HepG2 (cell line): ENCODE measurements at regions not wholly inside any gene's neighbourhood (a gene's known extent, or its start where the extent isn't known, plus 50 kb on each side); places are given as distances from the start of the nearest gene placed in this dataset.

Experiments used
- ATAC-seq: fragments of 200-7000 bp; cut with Tn5 transposase; 3 replicates; pipeline ENCODE4 v1.9.1; 2020; ENCODE audit warnings: mild to moderate bottlenecking, moderate library complexity
- BruUV-seq: library from RNA; stranded (reverse); fragments of 400-500 nt; replicated peaks from 2 replicates; lab custom pipeline; 2021; lab: Mats Ljungman, UMichigan
- CTCF ChIA-PET: fragments of 300-600 bp; formaldehyde crosslinking; extraction: SDS; loops from one replicate; lab custom pipeline; 2021; ENCODE audit warnings: low total read pairs, inconsistent platforms, low intra/inter-chr PET ratio; lab: Yijun Ruan, JAX
- POLR2A ChIA-PET: fragments of 350-600 bp; sonication (Branson Sonifier 250); formaldehyde crosslinking; loops from one replicate; lab custom pipeline; 2020; ENCODE audit warnings: antibody characterized with exemption, inconsistent platforms; lab: Yijun Ruan, JAX
- DNase-seq: peaks from one replicate; pipeline ENCODE4 v3.0.0-alpha.2; 2015; ENCODE audit warnings: low spot score
- FAIRE-seq: peaks from 3 replicates; lab custom pipeline; 2011; peaks lifted over from hg19 to GRCh38; lab: Jason Lieb, UNC
- H2AFZ ChIP-seq: one replicate; pipeline ENCODE4 v1.6.1; 2011; ENCODE audit warnings: low read length, inconsistent platforms
- H3K27ac ChIP-seq: fragments of 300-600 bp; 3 replicates; pipeline ENCODE4 v1.8.0; 2011; ENCODE audit warnings: mixed run types, mild to moderate bottlenecking, mixed read lengths, low read length, inconsistent platforms; ENCODE audit not compliant: insufficient read depth; ENCODE audit errors: extremely low read length
- H3K27me3 ChIP-seq, 2 experiments: fragments of 200-600 bp in 1 of 2; 2 replicates in 1 of 2; 3 replicates in 1 of 2; pipeline versions ENCODE4 v1.6.0 to v1.8.0; 2011; ENCODE audit warnings: low read length in 2 of 2, mild to moderate bottlenecking in 2 of 2, moderate library complexity in 2 of 2, inconsistent platforms in 1 of 2; ENCODE audit not compliant: insufficient read depth in 2 of 2, control insufficient read depth in 1 of 2
- H3K36me3 ChIP-seq, 2 experiments: fragments of 200-600 bp in 1 of 2; replicated peaks in 1 of 2; 2 replicates in 1 of 2; 3 replicates in 1 of 2; pipeline versions ENCODE4 v1.5.1 to v1.8.0; 2011; ENCODE audit warnings: low read length in 2 of 2, inconsistent platforms in 1 of 2; ENCODE audit not compliant: insufficient read depth in 2 of 2, control insufficient read depth in 1 of 2
- H3K4me1 ChIP-seq: 2 replicates; pipeline ENCODE4 v1.5.1; 2012; ENCODE audit warnings: low read length, inconsistent platforms; ENCODE audit not compliant: insufficient read depth
- H3K4me2 ChIP-seq: 2 replicates; pipeline ENCODE4 v1.6.0; 2011; ENCODE audit warnings: low read depth, low read length, inconsistent platforms
- H3K4me3 ChIP-seq, 3 experiments: fragments of 200-600 bp in 1 of 3; sonication (generic), shearing (Covaris generic) in 1 of 3; replicated peaks in 1 of 3; 2 replicates each; pipeline ENCODE4 v1.5.1; 2011 to 2016; ENCODE audit warnings: low read length in 3 of 3, inconsistent platforms in 2 of 3, low read depth in 2 of 3, mild to moderate bottlenecking in 2 of 3, control low read depth in 1 of 3, mixed read lengths in 1 of 3; ENCODE audit not compliant: insufficient read depth in 1 of 3
- H3K79me2 ChIP-seq: one replicate; pipeline ENCODE4 v1.6.1; 2011; ENCODE audit warnings: low read length, inconsistent platforms; ENCODE audit not compliant: insufficient read depth
- H3K9ac ChIP-seq: 2 replicates; pipeline ENCODE4 v1.6.0; 2011; ENCODE audit warnings: mild to moderate bottlenecking, low read depth, low read length, inconsistent platforms; ENCODE audit not compliant: insufficient read depth
- H3K9me3 ChIP-seq: 2 replicates; pipeline ENCODE4 v1.5.1; 2012; ENCODE audit warnings: mild to moderate bottlenecking, low read length
- H4K20me1 ChIP-seq: 2 replicates; pipeline ENCODE4 v1.6.0; 2011; ENCODE audit warnings: inconsistent platforms, mild to moderate bottlenecking, low read length, moderate library complexity; ENCODE audit not compliant: insufficient read depth
- MTF1 ChIP-seq: sonication (generic); formaldehyde crosslinking; IDR thresholded peaks from 2 replicates; pipeline ENCODE4 v1.5.0; 2020; ENCODE audit warnings: missing genetic modification reagents
- RARA ChIP-seq: IDR thresholded peaks from 2 replicates; pipeline ENCODE4 v1.6.1; 2016; ENCODE audit warnings: missing genetic modification reagents, missing compliant biosample characterization
- ZNF570 ChIP-seq: sonication (generic); formaldehyde crosslinking; IDR thresholded peaks from 2 replicates; pipeline ENCODE4 v1.4.0; 2020; ENCODE audit warnings: mild to moderate bottlenecking, missing genetic modification reagents, borderline replicate concordance
- WGBS: methylation state at CpG from one replicate; pipeline ENCODE4 v1.1.6; 2017; ENCODE audit warnings: low lambda C conversion rate; 5-methylcytosine and 5-hydroxymethylcytosine counted together
- in situ Hi-C: cut with HindIII; loops from 2 replicates; pipeline ENCODE4 v1.10.0; 2017; ENCODE audit warnings: low pct_unique_long_range_greater_than_20kb; ENCODE audit not compliant: extremely low pct_ligation_motif_present
- intact Hi-C: fragments of 100-400 bp; cut with micrococcal nuclease; formaldehyde crosslinking; loops from one replicate; pipeline ENCODE4 v1.10.0; 2022; ENCODE audit not compliant: unreplicated experiment
- TF ChIP-seq, protein P1 (sequence below): sonication (generic); formaldehyde crosslinking; IDR thresholded peaks from 2 replicates; pipeline ENCODE4 v1.8.0; 2022; ENCODE audit warnings: missing genetic modification reagents, mild to moderate bottlenecking, inconsistent platforms, borderline replicate concordance
- TF ChIP-seq, protein P2 (sequence below): sonication (generic); formaldehyde crosslinking; IDR thresholded peaks from 2 replicates; pipeline ENCODE4 v1.4.0; 2020; ENCODE audit warnings: missing genetic modification reagents, borderline replicate concordance

DNA sequence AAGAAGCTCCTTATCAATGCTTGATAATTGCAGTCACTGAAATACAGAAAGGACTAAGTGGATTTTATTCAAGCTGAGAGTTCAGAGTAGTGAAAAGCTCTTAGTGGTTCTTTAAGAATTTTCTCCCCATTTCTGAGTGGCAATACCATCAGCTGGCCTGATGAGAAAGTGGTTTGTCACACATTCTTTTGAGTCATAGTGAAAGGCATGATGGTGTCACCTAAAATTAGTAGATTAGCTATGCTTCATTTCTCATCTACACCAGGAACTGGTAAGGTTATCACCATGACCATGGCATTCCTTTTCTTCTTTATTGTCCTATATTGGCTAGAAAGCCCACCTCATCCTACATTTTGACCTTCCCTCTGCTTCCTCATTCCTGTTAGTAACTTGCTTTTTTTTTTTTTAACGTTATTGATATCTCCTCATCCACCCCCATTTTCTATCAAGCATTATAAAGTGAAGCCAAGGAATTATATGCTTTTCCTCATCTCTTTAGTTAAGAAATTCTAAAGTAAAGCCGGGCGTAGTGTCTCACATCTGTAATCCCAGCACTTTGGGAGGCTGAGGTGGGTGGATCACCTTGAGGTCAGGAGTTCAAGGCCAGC lies 67.4 kb upstream of the LOC128125822 start:
- CTCF ChIA-PET: no interaction called here

More for the DNA sequence above, 67.4 kb upstream of the LOC128125822 start:
- Histone ChIP-seq H3K4me3 (no peak overlapping the region), H3K27me3 (no peaks in the 10 kb centered on the region), H3K36me3 (no peaks in the 10 kb centered on the region), H3K9ac (no peak overlapping the region), H3K4me1 (peaks cover 68% of the 10 kb centered on the region), H4K20me1 (no peaks in the 10 kb centered on the region), H3K79me2 (no peaks in the 10 kb centered on the region), H2AFZ (no peak overlapping the region), H3K27ac (no peak overlapping the region), H3K9me3 (no peaks in the 10 kb centered on the region), H3K4me2 (no peak overlapping the region)
- in situ Hi-C loops (no loop called here), intact Hi-C loops (no loop called here)
- FAIRE-seq (no peak), ATAC-seq (no peak), DNase-seq (no peak)
- WGBS: 88% methylated on average over 3 of the region's 3 CpGs
- no TSS peak for BruUV-seq
- POLR2A ChIA-PET: interaction anchor here (0.7 to 1.6 kb wide), 2 partner anchors 10 to 142 kb away, joined by 3 read pairs; no protein-coding TSS in a partner anchor
- TF ChIP-seq, protein P1, sequence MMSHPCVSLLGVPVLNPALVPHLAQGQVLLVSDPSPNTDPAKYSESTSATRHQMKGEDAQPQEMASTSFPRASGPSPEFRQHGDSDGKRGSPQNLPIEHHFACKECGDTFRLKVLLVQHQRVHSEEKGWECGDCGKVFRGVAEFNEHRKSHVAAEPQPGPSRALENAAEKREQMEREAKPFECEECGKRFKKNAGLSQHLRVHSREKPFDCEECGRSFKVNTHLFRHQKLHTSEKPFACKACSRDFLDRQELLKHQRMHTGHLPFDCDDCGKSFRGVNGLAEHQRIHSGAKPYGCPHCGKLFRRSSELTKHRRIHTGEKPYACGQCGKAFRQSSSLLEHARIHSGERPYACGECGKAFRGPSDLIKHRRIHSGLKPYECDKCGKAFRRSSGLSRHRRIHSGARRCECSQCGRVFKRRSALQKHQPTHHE (CRISPR knock-in tag): no peak
- no peak for TF ChIP-seq ZNF570 (CRISPR knock-in tag)
- peak; percentile 23; the same call in 1 of the 2 replicates for TF ChIP-seq RARA (CRISPR knock-in tag)
- TF ChIP-seq MTF1: no peak
- TF ChIP-seq, protein P2, sequence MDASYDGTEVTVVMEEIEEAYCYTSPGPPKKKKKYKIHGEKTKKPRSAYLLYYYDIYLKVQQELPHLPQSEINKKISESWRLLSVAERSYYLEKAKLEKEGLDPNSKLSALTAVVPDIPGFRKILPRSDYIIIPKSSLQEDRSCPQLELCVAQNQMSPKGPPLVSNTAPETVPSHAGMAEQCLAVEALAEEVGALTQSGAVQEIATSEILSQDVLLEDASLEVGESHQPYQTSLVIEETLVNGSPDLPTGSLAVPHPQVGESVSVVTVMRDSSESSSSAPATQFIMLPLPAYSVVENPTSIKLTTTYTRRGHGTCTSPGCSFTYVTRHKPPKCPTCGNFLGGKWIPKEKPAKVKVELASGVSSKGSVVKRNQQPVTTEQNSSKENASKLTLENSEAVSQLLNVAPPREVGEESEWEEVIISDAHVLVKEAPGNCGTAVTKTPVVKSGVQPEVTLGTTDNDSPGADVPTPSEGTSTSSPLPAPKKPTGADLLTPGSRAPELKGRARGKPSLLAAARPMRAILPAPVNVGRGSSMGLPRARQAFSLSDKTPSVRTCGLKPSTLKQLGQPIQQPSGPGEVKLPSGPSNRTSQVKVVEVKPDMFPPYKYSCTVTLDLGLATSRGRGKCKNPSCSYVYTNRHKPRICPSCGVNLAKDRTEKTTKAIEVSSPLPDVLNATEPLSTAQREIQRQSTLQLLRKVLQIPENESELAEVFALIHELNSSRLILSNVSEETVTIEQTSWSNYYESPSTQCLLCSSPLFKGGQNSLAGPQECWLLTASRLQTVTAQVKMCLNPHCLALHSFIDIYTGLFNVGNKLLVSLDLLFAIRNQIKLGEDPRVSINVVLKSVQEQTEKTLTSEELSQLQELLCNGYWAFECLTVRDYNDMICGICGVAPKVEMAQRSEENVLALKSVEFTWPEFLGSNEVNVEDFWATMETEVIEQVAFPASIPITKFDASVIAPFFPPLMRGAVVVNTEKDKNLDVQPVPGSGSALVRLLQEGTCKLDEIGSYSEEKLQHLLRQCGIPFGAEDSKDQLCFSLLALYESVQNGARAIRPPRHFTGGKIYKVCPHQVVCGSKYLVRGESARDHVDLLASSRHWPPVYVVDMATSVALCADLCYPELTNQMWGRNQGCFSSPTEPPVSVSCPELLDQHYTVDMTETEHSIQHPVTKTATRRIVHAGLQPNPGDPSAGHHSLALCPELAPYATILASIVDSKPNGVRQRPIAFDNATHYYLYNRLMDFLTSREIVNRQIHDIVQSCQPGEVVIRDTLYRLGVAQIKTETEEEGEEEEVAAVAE (CRISPR knock-in tag): no peak
